ENCODE measurements at regions not wholly inside any gene's neighbourhood (a gene's known extent, or its start where the extent isn't known, plus 50 kb on each side); places are given as distances from the start of the nearest gene placed in this dataset.

GRCh38 chr15:46229263-46229662 is 594.4 kb downstream of the SQOR start:
- ATAC-seq (no peak), DNase-seq (no peak)
- Histone ChIP-seq H3K36me3 (no peaks in the 10 kb centered on the region), H3K4me3 (no peak overlapping the region), H3K27ac (no peak overlapping the region), H3K9me3 (no peaks in the 10 kb centered on the region), H3K27me3 (no peaks in the 10 kb centered on the region), H3K4me1 (no peaks in the 10 kb centered on the region)
- 0 to 72% methylated on average over 1 of the region's 1 CpG for WGBS, 2 donors
- no peak for TF ChIP-seq CTCF (IDR thresholded peaks at IDR 0.05)
- intact Hi-C loops (cut with DNase I) = no loop called here

DNA sequence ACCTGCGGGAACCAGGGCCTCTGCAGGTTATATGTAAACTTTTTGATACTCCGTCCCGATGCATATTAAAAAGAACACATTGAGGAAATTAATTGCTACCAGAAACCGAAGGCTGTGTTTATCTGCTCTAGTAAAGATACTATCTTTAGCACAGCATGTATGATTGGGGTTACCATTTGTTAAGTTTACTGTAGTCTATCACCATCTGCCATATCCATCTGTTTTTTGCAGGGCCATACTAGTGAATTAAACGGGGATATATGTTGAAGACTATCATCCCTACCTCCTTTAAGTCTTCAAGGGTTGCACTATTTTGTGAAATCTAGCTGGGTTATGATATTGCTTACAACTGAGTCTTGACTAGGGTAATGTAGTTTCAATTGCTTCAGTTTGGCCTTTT is 597.0 kb downstream of the SQOR start:
- DNase-seq (no peak), ATAC-seq (no peak)
- intact Hi-C loops (cut with DNase I) = no loop called here
- Histone ChIP-seq H3K27ac (no peak overlapping the region), H3K4me1 (no peaks in the 10 kb centered on the region), H3K9me3 (no peaks in the 10 kb centered on the region), H3K4me3 (no peak overlapping the region), H3K27me3 (no peaks in the 10 kb centered on the region), H3K36me3 (no peaks in the 10 kb centered on the region)
- WGBS, 2 donors = 73 to 86% methylated on average over 5 of the region's 5 CpGs
- TF ChIP-seq CTCF (IDR thresholded peaks at IDR 0.05) = no peak

GRCh38 chr15:46232471-46232870 is 597.6 kb downstream of the SQOR start:
- WGBS, 2 donors = 42 to 94% methylated on average over 2 of the region's 2 CpGs
- no peak for ATAC-seq
- intact Hi-C loops (cut with DNase I) = no loop called here

GRCh38 chr15:46242935-46243334 is 608.1 kb downstream of the SQOR start:
- DNase-seq = no peak
- no peak for TF ChIP-seq CTCF (IDR thresholded peaks at IDR 0.05)
- Histone ChIP-seq H3K27ac (no peak overlapping the region), H3K36me3 (no peaks in the 10 kb centered on the region), H3K4me3 (no peak overlapping the region), H3K4me1 (no peaks in the 10 kb centered on the region), H3K9me3 (peaks cover 0 to 2% (median 0%) of the 10 kb centered on the region in 11 donors), H3K27me3 (no peaks in the 10 kb centered on the region)
- WGBS, 2 donors = 59 to 63% methylated on average over 1 of the region's 1 CpG
- intact Hi-C loops (cut with DNase I) = no loop called here
- no peak for ATAC-seq

More at GRCh38 chr15:46232471-46232870, 597.6 kb downstream of the SQOR start:
- Histone ChIP-seq H3K27me3 (no peaks in the 10 kb centered on the region), H3K36me3 (no peaks in the 10 kb centered on the region), H3K9me3 (peaks cover 0 to 4% (median 0%) of the 10 kb centered on the region in 11 donors), H3K4me1 (no peaks in the 10 kb centered on the region), H3K4me3 (no peak overlapping the region), H3K27ac (no peak overlapping the region)
- TF ChIP-seq CTCF (IDR thresholded peaks at IDR 0.05) = no peak
- DNase-seq = no peak

Measured in heart right ventricle (tissue), 16 donors.